GM21515 (cell line): ENCODE measurements at regions not wholly inside any gene's neighbourhood (a gene's known extent, or its start where the extent isn't known, plus 50 kb on each side); places are given as distances from the start of the nearest gene placed in this dataset.
A peak's percentile ranks its signal among the peaks of the same experiment; 100 is the strongest.
"Not testable (repeated sequence)": the region's sequence is repeated elsewhere in the genome, so short reads cannot be mapped to it uniquely, and the experiment has no call there.

Experiments
- ATAC-seq: cut with Tn5 transposase; IDR thresholded peaks from one replicate; pipeline ENCODE4 v1.9.1; 2021; ENCODE audit not compliant: unreplicated experiment

DNA sequence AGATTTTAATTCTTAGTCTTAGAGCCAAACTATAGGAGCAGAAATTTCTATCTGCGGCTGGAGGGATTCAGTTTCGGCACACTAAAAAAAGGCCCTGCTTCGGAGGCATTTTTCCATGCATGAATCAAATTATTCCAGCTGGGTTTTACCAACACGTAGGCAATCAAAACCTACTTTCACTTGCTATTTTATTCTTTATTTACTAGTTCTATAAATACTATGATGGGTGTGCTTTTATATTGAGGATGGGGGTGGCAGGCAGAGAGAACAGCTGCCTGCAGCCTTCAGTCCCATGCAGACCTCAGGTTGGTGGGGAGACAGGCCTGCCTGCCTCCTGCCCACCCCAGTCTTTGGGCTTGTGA lies 609.8 kb downstream of the BCOR start:
- no peak for ATAC-seq

DNA sequence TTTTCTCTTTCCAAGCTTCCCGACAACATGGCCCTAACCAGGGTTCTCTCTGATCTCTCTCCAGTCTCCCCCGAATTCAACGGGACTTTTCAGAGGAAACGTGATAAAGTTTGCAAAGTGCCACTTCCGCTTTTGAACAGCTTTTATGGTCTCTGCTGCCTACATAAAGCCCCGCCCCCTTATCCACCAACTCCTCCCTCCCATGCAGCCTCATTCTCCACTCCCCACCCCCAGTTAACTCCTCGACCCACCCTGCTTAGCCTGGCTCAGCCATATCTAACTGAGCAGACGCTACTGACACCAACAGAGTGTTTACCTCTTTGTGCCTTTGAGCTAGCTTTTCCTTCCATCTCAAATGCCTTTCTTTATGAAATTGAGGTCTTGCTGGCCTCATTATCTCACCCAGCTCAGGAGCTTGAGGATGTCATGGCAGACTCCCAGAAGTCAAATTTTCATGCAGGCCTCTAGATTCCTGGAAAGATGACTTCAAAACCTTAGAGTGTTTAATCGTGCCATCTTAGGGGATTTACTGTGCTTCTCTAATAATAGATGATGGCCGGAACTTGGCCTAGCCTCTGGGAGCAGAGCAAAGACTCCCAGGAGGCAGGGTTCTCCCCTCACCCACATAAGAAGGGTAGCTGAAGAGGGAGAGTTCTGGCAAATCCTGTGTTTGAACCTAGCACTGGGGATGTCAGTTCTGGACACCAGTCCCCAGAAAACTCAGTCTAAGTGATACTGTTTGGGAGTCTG lies 606.0 kb downstream of the BCOR start:
- peak; percentile 67 for ATAC-seq

DNA sequence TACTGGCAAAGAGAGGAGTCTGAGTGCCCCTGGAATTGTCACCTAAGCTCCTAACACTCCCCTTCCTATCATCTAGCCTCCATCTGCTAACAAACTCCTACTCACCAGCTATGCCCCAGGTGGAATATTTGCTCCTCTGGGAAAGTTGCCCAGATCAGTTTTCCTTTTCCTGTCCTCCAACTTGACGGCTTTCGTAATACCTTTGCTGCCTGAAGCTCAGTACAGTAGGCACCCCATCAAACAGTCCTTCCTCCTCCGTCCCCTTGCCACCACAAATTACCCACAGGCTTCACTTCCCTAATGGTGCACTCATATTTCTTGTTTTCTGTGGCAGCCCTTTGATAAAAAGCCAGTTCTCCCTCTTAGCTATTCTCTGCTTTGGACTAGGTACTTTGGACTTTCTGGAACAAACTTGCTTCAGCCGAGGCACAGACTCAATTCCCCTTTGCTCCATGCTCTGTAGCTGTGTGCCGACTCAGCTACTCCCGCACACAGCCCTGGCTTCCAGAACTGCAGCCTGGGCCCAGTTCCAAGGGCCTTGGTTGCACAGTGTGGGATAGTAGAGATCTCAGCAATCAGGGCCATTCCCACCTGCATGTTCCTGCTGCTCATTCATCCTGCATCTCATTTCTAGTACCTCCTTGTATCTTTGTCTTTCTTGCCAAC lies 605.1 kb downstream of the BCOR start:
- ATAC-seq, result peak; percentile 64

DNA sequence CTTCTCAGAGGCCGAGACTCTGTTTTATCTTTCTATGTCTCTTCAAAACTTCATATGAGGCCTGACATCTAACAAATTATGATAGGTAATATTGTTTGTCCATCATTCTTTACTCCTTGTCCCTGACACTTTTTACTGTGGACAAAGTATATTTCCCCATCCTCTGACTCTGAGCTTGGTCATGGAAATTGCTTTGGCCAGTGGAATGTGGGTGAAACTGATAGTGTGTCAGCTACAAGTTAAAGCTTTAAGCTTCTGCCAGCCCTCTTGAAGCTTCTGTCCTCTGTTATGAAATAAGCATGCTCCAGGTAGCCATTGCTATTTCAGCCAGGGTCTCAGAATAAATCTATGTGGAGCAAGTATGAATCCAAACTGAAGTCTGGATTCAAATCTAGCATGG lies 604.6 kb downstream of the BCOR start:
- ATAC-seq, result no peak

DNA sequence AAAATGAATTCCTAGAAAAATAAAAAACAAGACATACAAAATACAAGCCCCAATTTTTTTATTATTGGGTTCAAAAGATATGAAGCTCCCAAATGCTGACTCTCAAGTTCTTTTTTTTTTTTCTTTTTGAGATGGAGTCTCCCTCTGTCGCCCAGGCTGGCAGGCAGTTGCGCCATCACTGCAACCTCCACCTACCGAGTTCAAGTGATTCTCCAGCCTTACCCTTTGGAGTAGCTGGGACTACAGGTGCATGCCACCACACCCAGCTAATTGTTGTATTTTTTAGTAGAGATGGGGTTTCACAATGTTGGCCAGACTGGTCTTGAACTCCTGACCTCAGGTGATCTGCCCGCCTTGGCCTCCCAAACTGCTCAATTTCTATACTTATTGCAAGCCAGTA lies 600.6 kb downstream of the BCOR start:
- not testable (repeated sequence) for ATAC-seq

DNA sequence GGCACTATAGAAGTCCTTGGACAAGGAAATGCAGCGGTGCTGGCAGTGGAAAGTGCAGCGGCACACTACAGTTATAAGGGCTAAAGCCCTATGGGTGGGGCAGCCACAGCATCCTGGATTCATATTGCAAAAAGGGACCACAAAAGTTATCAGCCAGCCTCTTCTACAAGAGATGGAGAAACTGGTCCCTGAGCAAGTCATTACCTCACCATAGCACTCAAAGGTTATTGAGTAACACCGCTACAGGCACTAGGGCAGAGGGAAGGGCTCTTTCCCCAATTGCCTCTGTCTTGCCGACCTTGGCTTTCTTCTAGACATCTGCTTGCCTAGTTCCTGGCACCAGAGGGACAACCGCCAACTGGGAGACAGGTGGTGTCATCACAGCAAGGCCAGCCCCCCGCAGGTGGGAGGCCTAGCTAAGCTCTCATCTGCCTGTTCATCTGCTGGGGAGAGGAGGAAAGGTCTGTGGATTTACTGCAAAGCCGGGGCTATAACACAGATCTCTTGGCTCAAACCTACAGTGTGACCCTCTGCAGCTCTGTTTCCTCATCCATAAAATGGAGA lies 600.0 kb downstream of the BCOR start:
- no peak for ATAC-seq

DNA sequence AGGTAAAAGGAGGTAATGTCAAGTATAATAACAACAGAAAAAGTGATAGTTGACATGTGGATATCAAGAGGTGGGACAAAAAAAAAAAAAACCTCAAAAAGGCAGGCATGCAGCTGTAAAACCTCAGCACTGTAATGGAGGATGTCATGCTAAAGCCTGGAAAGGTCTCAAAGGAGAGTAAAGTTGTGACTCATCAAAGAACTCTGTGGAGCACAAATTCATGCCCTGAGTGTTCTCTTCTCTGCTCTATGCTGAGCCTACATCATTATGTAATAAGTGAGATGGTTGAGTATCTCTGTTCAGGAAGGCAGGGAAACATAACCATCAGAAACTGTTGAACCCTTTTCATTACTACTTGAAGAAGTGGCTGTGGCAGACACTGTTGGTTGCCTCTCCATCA lies 597.8 kb downstream of the BCOR start:
- no peak for ATAC-seq

DNA sequence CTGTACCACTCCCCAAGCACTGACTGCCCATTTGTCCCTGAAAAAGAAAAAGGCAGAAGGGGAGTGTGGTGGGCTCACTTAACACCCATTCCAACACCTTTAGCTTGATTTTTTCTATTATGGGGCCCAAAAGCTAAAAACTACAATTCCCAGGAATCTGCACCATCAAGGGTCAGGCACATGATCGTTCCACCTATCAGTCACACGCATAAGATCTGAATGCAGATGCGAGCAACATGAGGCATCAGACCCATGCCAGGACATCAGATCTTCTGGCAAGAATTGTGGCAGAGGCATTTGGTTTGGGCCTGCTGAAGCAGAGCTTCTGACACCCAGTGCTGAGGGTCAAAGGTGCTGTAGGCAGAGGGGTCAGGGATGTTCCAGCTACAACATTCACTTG lies 595.9 kb downstream of the BCOR start:
- ATAC-seq, result no peak

DNA sequence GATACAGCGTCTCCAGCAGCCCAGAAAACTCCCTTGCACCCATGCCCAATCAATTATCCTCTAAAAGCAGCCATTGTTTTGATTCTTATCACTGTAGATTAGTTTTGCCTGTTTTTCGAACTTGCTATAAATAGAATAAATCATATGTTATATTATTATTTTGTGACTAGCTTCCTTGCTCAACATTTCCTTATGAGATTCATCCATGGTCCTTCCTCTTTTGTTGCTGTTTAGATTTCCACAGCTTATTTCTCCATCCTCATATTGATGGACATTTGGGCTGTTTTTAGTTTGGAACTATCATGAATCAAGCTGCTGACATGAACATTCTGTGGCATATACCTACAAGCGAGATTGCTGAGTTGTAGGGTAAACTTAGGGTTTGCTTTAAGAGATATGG lies 595.3 kb downstream of the BCOR start:
- no peak for ATAC-seq

DNA sequence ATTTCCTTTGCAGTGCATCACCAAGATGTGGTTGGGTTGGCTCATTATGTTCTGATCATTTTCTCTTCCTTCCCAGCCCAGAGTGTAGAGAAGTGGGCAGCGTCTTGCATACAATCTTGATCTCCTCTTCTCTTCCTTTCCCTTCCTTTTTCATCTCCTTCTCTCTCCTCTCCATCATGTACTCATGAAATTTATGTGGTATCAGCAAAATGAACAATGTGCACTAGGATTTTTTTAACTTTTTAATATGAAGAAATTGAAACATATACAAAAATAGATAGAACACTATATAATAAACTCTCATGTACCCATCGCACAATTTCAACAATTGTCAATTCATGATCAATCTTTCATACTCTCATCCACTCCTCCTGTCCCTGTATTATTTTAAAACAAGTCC lies 593.5 kb downstream of the BCOR start:
- no peak for ATAC-seq

DNA sequence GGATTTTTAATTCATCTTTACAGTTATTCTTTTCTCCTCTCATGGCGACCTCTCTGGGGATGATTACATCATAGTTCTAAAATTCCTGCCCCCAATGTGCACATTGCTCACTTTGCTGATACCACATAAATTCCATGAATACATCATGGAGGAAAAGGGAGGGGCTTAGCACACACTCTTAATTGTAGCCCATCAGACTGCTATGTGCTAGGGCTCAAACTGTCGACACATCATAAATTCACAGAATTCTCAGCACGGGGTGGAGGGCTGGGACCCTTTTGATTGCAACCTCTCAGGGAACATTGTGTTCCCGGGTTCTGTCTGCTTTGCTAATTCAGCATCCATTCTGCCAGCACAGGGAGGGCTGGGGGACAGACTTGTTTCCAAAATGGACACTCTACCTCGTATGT lies 592.9 kb downstream of the BCOR start:
- no peak for ATAC-seq

DNA sequence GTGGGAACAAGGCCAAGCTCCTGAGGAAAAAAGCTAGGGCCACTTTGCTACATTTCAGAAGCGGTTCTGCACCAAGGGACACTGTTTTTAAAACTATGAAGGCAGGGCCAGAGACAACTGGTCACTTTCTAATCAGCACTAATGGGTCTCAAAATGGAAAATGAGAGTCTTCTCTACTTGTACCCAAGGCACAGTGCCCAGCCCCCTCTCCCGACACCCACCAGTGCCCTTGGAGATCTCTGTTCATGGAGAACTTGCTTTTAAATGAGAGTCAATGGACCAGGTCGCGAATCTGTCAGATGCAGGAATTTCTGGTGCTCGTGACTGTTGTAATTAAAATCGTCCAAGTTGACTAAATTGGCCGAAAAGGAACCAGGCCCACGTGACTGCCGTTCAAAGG lies 591.6 kb downstream of the BCOR start:
- ATAC-seq, result no peak

DNA sequence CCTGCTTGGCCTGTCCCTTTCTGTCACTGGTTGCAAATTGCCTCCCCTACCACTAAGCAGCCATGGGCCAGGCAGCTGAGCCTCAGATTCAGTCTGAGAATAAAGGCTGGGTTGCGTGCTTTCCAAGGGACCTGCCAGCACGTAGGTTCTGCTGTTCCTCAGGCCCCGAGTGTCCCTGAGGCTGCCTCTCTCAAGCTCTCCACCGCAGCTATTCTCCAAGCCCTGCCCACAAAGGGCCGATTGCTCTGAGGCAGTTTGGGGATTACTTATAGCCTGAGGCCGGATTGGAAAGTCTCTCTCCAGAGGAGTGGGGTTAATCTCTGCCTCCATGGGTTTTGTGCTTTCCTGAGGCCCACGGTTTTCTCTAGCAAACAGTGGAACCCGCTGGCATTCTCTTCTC lies 590.7 kb downstream of the BCOR start:
- no peak for ATAC-seq

DNA sequence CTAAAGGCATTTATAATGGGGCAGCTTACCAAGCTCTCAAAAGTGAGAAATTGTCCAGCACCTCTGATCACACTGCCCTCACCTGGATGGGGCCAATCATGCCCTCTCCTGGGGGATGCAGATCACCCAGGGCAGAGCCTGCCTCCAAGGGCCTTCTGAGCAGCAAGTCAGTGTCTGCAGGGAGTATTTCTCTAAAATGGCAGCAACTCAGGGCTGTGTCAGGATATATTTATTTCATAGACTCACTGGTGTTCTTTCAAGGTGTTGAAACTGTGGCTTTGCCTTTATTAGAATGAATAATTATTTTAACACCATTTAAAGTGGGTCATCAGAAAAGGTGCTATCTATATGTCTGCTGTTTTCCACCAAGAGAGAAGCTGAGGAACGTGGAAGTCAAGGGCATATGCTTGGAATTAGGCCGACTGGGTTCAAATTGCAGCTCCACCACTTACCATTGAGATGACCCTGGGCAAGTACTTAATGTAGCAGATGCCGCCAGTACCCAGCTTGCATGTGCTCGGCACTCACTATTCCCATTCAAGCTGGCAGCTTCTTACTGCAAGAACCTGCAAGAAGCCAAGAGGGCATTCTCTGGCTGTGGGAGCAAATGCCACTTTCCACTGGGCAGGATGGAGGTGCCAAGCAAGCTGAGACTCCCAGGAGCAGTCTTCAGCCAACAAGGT lies 590.0 kb downstream of the BCOR start:
- no peak for ATAC-seq

DNA sequence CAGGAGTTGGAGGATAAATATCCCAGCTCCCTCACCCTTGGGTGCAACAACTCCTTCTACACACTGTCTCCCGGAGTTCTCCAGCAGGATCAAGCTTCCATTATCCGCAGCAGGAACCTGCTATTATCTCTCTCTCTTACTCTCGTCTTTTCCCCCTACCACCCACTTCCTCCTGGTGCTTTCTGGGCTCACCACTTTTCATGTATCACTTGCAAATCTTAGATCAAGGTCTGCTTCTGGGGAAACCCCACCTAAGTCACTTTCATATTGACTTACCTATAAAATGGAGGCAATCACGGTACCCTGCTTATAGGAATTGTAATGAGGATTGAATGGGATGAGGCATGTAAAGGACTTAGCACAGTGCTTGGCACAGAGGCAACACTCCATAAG lies 589.5 kb downstream of the BCOR start:
- ATAC-seq, result no peak

DNA sequence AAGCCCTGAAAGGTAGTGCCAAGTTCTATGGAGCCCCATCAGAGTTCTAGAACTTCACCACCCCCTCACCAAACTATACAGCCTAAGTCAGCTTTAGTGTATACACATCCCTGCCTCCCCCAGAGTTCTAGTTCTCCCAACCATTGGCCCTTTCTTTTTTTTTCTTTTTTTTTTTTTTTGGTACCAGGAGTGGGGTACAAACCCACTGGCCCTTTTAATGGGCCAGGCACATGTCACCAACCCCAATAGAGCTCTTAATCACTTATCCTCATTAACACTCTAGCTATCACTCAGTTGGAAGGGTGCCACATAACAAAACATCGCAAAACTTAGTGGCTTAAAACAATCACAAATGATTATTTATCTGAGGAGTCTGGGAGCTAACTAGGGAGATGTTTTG lies 588.6 kb downstream of the BCOR start:
- ATAC-seq, result no peak

DNA sequence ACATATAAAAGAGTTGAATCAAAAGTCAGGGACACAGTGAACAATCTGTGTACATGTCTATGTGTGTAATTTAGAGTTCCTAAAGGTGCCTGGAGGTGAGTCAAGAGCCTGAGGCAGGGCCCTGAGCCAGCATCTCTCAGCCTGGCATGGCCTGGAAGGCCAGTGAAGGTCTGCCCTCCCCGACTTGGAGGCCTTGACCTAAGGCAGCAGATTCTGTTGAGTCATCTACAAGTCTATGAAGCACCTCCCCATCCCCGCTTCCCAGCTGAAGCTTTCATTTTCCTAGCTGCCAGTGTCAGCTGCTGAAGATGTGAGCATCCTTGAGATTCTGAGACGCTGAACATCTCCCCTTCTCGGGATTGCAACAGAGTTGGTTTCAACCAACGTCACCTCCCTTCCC lies 583.9 kb downstream of the BCOR start:
- no peak for ATAC-seq

DNA sequence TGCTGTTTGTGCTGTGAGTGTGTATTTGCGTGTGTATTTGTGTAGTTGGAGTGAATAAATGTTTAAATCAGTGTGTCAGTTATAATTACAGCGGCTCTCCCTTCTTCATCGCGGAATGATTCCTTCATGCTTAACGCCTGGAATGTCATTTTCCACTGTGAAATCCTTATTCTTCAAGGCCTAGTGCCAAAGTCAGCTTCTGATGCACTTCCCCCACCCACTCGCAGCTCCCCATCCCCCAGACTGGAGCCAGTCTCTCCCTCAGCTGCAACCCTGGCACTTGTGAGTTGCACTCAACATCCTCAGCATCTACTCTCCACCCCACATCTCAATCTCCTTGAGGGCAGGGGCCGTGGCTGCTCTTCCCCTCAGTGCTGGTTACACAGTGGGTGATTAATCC lies 583.0 kb downstream of the BCOR start:
- ATAC-seq, result no peak

DNA sequence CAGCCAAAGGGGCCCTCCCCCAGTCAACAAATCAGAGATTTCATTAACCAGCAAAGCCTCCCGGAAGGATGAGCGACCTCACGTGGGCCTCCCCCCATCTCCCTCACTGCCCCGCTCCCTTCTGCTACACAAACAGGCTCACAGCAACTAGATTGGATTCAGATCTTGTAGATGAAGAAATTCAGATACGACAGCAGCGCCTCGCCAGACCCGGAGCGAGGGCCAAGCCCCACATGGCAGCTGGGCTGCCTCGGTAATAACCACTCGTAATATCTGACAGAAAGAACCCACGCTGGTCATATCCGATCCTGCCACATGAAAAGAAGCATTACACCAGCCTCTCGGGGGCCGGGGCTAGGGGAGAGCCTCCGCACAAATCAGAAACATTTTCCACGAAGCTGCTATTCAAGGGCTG lies 581.3 kb downstream of the BCOR start:
- ATAC-seq, result no peak

DNA sequence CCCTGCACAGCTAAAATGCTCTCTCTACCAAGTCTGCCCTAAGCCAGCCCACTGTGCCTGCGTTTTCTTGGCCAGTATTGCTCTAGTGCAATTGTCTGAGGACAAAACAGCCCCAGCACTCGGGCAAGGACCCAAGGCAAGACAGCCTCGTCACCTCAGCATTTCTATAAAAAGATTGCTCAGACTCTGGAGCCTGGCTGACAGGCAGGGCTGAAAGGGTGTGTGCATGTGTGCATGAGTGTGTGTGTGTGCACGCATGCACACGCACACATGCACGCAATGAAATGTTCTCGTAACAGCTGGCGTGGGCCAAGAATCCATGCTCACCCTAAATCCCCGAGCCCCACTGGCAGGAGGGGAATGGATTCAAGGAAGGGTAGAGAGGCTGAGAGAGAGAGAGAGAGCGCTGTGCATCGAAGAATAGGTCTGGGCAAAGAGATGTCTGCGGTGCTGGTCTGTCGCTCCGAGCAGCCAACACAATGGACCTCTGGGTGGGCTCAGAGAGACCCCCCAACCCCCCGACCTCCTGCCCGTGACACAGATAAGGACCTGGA lies 579.2 kb downstream of the BCOR start:
- ATAC-seq, result no peak

DNA sequence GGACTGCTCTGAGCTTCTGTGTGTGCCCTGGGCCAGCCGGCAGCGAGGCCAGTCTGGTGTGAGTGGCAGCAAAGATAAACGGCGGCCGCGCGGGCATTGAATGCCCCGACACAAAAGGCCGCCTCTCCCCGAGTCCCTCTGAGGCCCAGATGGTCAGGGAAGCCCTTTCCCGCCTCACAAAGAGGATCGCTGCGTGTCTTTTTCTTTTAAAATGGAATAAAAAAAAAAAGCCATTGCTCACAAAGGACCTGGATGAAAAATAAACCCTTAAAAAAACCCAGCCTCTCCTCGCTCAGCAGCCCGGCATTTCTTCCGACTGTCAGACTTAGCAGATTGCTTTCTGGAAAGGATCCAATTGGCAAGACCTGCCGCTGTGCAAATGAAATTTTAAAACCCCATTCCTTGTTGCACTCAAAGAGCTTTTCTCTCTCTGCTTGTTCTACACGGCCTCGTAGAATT lies 578.7 kb downstream of the BCOR start:
- ATAC-seq, result no peak
